H1 (cell line): ENCODE measurements at regions not wholly inside any gene's neighbourhood (a gene's known extent, or its start where the extent isn't known, plus 50 kb on each side); places are given as distances from the start of the nearest gene placed in this dataset.

Source experiments
- CTCF ChIA-PET: fragments of 300-600 bp; sonication (Branson Sonifier 250); formaldehyde crosslinking; loops from one replicate; lab custom pipeline; 2021; ENCODE audit not compliant: partially characterized antibody; lab: Charles Lee
- POLR2A ChIA-PET: fragments of 300-600 bp; sonication (Branson Sonifier 250); formaldehyde crosslinking; loops from one replicate; lab custom pipeline; 2021; ENCODE audit warnings: inconsistent platforms; ENCODE audit not compliant: partially characterized antibody; lab: Charles Lee
- DNase-seq, 2 experiments: peaks; one replicate each; pipeline versions ENCODE4 v3.0.0 to v3.0.0-alpha.2; 2010 to 2022; ENCODE audit warnings: low spot score in 2 of 2, low read depth in 1 of 2, mixed read lengths in 1 of 2
- FAIRE-seq: peaks from 2 replicates; lab custom pipeline; 2011; peaks lifted over from hg19 to GRCh38; lab: Jason Lieb, UNC
- H2AFZ ChIP-seq: 2 replicates; pipeline ENCODE4 v1.8.1; 2012; ENCODE audit warnings: low read length, inconsistent platforms
- H2AK5ac ChIP-seq: 2 replicates; pipeline ENCODE4 v1.6.1; 2013; ENCODE audit warnings: low read depth, low read length
- H2BK120ac ChIP-seq: replicated peaks from 2 replicates; pipeline ENCODE3; 2013; ENCODE audit warnings: low read depth, low read length, inconsistent platforms
- H2BK12ac ChIP-seq: 2 replicates; pipeline ENCODE4 v1.6.1; 2013; ENCODE audit warnings: low read depth, low read length
- H2BK15ac ChIP-seq: 2 replicates; pipeline ENCODE4 v1.6.1; 2013; ENCODE audit warnings: low read length
- H2BK20ac ChIP-seq: 2 replicates; pipeline ENCODE4 v1.6.1; 2013; ENCODE audit warnings: low read length
- H2BK5ac ChIP-seq: 2 replicates; pipeline ENCODE4 v1.6.1; 2013; ENCODE audit warnings: low read depth, low read length
- H3K14ac ChIP-seq: 2 replicates; pipeline ENCODE4 v1.6.1; 2013; ENCODE audit warnings: inconsistent platforms; ENCODE audit not compliant: insufficient read length
- H3K18ac ChIP-seq: 2 replicates; pipeline ENCODE4 v1.6.1; 2013; ENCODE audit warnings: low read length; ENCODE audit errors: extremely low read depth
- H3K23ac ChIP-seq: 2 replicates; pipeline ENCODE4 v1.6.1; 2013; ENCODE audit warnings: inconsistent platforms; ENCODE audit not compliant: insufficient read length
- H3K23me2 ChIP-seq: 2 replicates; pipeline ENCODE4 v1.6.1; 2013; ENCODE audit warnings: low read depth, low read length
- H3K27ac ChIP-seq: 2 replicates; pipeline ENCODE4 v1.6.1; 2011; ENCODE audit warnings: low read depth, low read length, inconsistent platforms
- H3K27me3 ChIP-seq, 4 experiments: replicated peaks in 1 of 4; 1 replicate in 1 of 4; 2 replicates in 3 of 4; pipeline versions ENCODE4 v1.6.1 to v1.8.1; 2011 to 2013; ENCODE audit warnings: low read length in 3 of 4, mild to moderate bottlenecking in 3 of 4, inconsistent platforms in 2 of 4, mixed read lengths in 2 of 4, moderate library complexity in 1 of 4; ENCODE audit not compliant: control insufficient read depth in 3 of 4, insufficient read depth in 3 of 4; ENCODE audit errors: extremely low read depth in 1 of 4
- H3K36me3 ChIP-seq, 4 experiments: 2 replicates each; pipeline versions ENCODE4 v1.6.1 to v1.8.1; 2011 to 2013; ENCODE audit warnings: mild to moderate bottlenecking in 4 of 4, low read length in 3 of 4, moderate library complexity in 2 of 4, control low read depth in 1 of 4, inconsistent platforms in 1 of 4; ENCODE audit not compliant: insufficient read depth in 4 of 4, control insufficient read depth in 2 of 4
- H3K4ac ChIP-seq: replicated peaks from 2 replicates; pipeline ENCODE3; 2013; ENCODE audit warnings: low read length, low read depth, mixed read lengths, inconsistent platforms; ENCODE audit not compliant: insufficient read length
- H3K4me1 ChIP-seq, 4 experiments: replicated peaks in 1 of 4; 1 replicate in 1 of 4; 2 replicates in 3 of 4; pipeline versions ENCODE4 v1.6.1 to v1.8.1; 2011 to 2013; ENCODE audit warnings: low read length in 3 of 4, inconsistent platforms in 2 of 4, mixed read lengths in 1 of 4; ENCODE audit not compliant: insufficient read depth in 4 of 4, control insufficient read depth in 3 of 4
- H3K4me2 ChIP-seq, 2 experiments: 2 replicates each; pipeline versions ENCODE4 v1.6.1 to v1.8.1; 2011 to 2013; ENCODE audit warnings: low read depth in 2 of 2, low read length in 2 of 2, control low read depth in 1 of 2, inconsistent platforms in 1 of 2, mild to moderate bottlenecking in 1 of 2; ENCODE audit not compliant: insufficient read depth in 1 of 2
- H3K4me3 ChIP-seq, 4 experiments: fragments of 200-600, 300-600 bp in 1 of 4; sonication (generic), shearing (Covaris generic), sonication (Bioruptor Twin) in 1 of 4; 2 replicates each; pipeline versions ENCODE4 v1.5.1 to v1.8.1; 2011 to 2016; ENCODE audit warnings: low read length in 4 of 4, low read depth in 3 of 4, control low read depth in 2 of 4, inconsistent platforms in 2 of 4, mild to moderate bottlenecking in 2 of 4, mixed read lengths in 1 of 4, moderate library complexity in 1 of 4; ENCODE audit not compliant: insufficient read depth in 2 of 4; ENCODE audit errors: extremely low read depth in 1 of 4
- H3K56ac ChIP-seq: replicated peaks from 2 replicates; pipeline ENCODE3; 2013; ENCODE audit warnings: low read depth, mild to moderate bottlenecking, mixed read lengths, low read length, inconsistent platforms; ENCODE audit not compliant: insufficient read length
- H3K79me1 ChIP-seq: 2 replicates; pipeline ENCODE4 v1.6.1; 2013; ENCODE audit warnings: low read depth, low read length, control low read depth
- H3K79me2 ChIP-seq, 2 experiments: 2 replicates each; pipeline versions ENCODE4 v1.6.1 to v1.8.1; 2012 to 2013; ENCODE audit warnings: low read length in 2 of 2, mild to moderate bottlenecking in 2 of 2, inconsistent platforms in 1 of 2; ENCODE audit not compliant: insufficient read depth in 2 of 2, control insufficient read depth in 1 of 2
- H3K9ac ChIP-seq, 4 experiments: replicated peaks in 1 of 4; 1 replicate in 1 of 4; 2 replicates in 3 of 4; pipeline versions ENCODE4 v1.6.1 to v1.8.1; 2011 to 2013; ENCODE audit warnings: low read depth in 3 of 4, low read length in 3 of 4, control low read depth in 2 of 4, mild to moderate bottlenecking in 2 of 4, moderate library complexity in 2 of 4, inconsistent platforms in 1 of 4; ENCODE audit errors: extremely low read depth in 1 of 4
- H3K9me3 ChIP-seq, 2 experiments: 2 replicates each; pipeline versions ENCODE4 v1.6.1 to v1.8.1; 2012 to 2013; ENCODE audit warnings: mild to moderate bottlenecking in 2 of 2, moderate library complexity in 2 of 2, control low read depth in 1 of 2, inconsistent platforms in 1 of 2, low read depth in 1 of 2, low read length in 1 of 2, mixed read lengths in 1 of 2; ENCODE audit not compliant: insufficient read depth in 2 of 2
- H4K20me1 ChIP-seq, 2 experiments: replicated peaks in 1 of 2; 2 replicates each; pipeline versions ENCODE3 to v1.8.1; 2011 to 2013; ENCODE audit warnings: inconsistent platforms in 2 of 2, low read length in 2 of 2, mild to moderate bottlenecking in 1 of 2; ENCODE audit not compliant: insufficient read depth in 2 of 2, control insufficient read depth in 1 of 2
- H4K5ac ChIP-seq: 2 replicates; pipeline ENCODE4 v1.6.1; 2013; ENCODE audit warnings: low read length, low read depth, mixed read lengths, inconsistent platforms; ENCODE audit not compliant: insufficient read length
- H4K8ac ChIP-seq: 2 replicates; pipeline ENCODE4 v1.8.0; 2013; ENCODE audit warnings: mild to moderate bottlenecking, moderate library complexity, low read length, inconsistent platforms; ENCODE audit not compliant: insufficient read depth; ENCODE audit errors: extremely low read depth
- H4K91ac ChIP-seq: replicated peaks from 2 replicates; pipeline ENCODE3; 2013; ENCODE audit warnings: low read length, mixed read lengths, inconsistent platforms; ENCODE audit not compliant: insufficient read length
- CBX5 ChIP-seq: fragments of 300-800, 300-1000 bp; sonication (generic); IDR thresholded peaks from 2 replicates; pipeline ENCODE4 v1.7.1; 2016; ENCODE audit warnings: antibody characterized with exemption, low read length, low read depth
- JUN ChIP-seq: IDR thresholded peaks from 2 replicates; pipeline ENCODE4 v1.6.1; 2011; ENCODE audit warnings: low read depth, mild to moderate bottlenecking, improper control_type of control experiment, low read length
- RBBP5 ChIP-seq: IDR thresholded peaks from 2 replicates; pipeline ENCODE4 v1.7.1; 2012; ENCODE audit warnings: low read depth, mild to moderate bottlenecking, inconsistent platforms, low read length, moderate library complexity, borderline replicate concordance
- RXRA ChIP-seq: IDR thresholded peaks from 2 replicates; pipeline ENCODE4 v1.6.1; 2011; ENCODE audit warnings: low read depth, mild to moderate bottlenecking, low read length, moderate library complexity; ENCODE audit not compliant: insufficient read depth
- SIN3A ChIP-seq, 2 experiments: IDR thresholded peaks in 1 of 2; conservative IDR thresholded peaks in 1 of 2; 2 replicates each; pipeline ENCODE4 v1.6.1; 2011 to 2012; ENCODE audit warnings: low read length in 2 of 2, improper control_type of control experiment in 1 of 2, low read depth in 1 of 2, mild to moderate bottlenecking in 1 of 2
- SIRT6 ChIP-seq: IDR thresholded peaks from one replicate; pipeline ENCODE4 v1.7.1; 2012; ENCODE audit warnings: low read length, inconsistent platforms
- SIX5 ChIP-seq: IDR thresholded peaks from 2 replicates; pipeline ENCODE4 v1.6.1; 2011; ENCODE audit warnings: mild to moderate bottlenecking, low read depth, low read length
- SP1 ChIP-seq: IDR thresholded peaks from 2 replicates; pipeline ENCODE4 v1.6.1; 2011; ENCODE audit warnings: low read depth, low read length
- TCF12 ChIP-seq: IDR thresholded peaks from 2 replicates; pipeline ENCODE4 v1.6.1; 2011; ENCODE audit warnings: low read depth, mild to moderate bottlenecking, low read length
- ZNF274 ChIP-seq: IDR thresholded peaks from 2 replicates; pipeline ENCODE4 v1.7.0; 2012; ENCODE audit warnings: low read length, borderline replicate concordance; ENCODE audit errors: extremely low read depth
- WGBS, 2 experiments: shearing (Covaris generic) in 1 of 2; methylation state at CpG; one replicate each; pipeline versions ENCODE4 v1.1.6 to v1.1.7; 2013 to 2015; ENCODE audit warnings: low lambda C conversion rate in 2 of 2, mixed read lengths in 2 of 2, inconsistent platforms in 1 of 2, low coverage in 1 of 2, missing lambda C conversion rate in 1 of 2; ENCODE audit not compliant: insufficient replicate concordance in 2 of 2, insufficient coverage in 1 of 2, insufficient read length in 1 of 2; ENCODE audit errors: extremely low coverage in 1 of 2, missing lambda C conversion rate in 1 of 2; 5-methylcytosine and 5-hydroxymethylcytosine counted together
- TF ChIP-seq, protein P1 (sequence below): IDR thresholded peaks from 2 replicates; pipeline ENCODE4 v1.6.1; 2012; ENCODE audit warnings: low read length, inconsistent platforms

DNA sequence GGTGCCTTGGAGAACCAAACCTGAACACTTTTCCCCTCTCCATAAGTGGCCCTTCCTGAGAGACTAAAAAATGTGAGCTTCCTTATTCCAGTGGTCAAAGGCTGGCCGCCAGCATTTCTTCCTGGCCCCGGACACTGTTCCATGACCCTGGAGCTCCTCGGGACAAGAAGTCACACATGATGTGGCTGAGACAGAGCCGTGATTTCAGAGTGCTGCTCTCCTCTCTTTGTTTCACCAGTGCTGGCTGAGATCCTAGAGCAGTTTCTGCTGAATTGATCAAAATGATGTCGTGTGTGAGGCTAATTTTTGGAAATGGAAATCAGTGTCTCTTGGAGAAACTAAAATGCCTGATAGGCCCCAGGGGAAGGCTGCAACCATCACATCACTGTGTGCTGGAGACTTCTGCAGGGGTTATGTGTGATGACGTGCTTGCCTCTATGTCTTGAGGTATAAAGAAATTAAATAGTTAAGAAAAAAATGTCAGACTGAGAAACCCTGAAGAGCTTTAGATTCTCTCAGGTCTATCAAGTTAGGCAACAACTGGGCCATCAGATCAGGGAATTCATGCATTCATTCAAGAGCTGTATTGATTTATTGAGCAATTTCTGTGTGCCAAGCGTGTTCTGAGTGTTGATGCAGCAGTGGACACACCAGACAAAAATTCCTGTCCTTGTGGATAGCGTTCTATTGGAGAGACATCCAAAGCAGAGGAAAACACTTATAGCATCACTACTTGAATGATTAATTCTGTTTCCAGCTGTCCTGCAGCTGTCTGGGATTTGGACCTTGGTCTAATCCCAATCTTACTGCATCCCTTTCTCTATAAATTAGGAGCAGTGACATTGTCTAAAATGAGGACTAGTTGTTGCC, 72.7 kb upstream of the CCN6 start:
- H2BK120ac ChIP-seq: no peak overlapping the region
- H4K5ac ChIP-seq: no peak overlapping the region
- no peaks in the 10 kb centered on the region for H3K79me1 ChIP-seq
- no peak overlapping the region for H3K4me2 ChIP-seq
- no peak for FAIRE-seq
- H3K27me3 ChIP-seq: peaks cover 0 to 3% (median 0%) of the 10 kb centered on the region in 4 experiments; a peak in 1 of 7 replicates
- no peaks in the 10 kb centered on the region for H3K9me3 ChIP-seq
- H2BK15ac ChIP-seq: no peak overlapping the region
- H3K14ac ChIP-seq: no peak overlapping the region
- 92% methylated on average over 8 of the region's 8 CpGs; no CpG with 5 or more reads in 1 of the 2 experiments for WGBS, 2 experiments
- H2BK5ac ChIP-seq: no peak overlapping the region
- H3K9ac ChIP-seq: no peak overlapping the region
- no peak overlapping the region for H2BK12ac ChIP-seq
- no peak for DNase-seq
- ChIA-PET POLR2A (interaction anchor here (0.7 kb wide), 1 partner anchor 8 kb away, joined by 3 read pairs; no protein-coding TSS in a partner anchor), CTCF (interaction anchor here (1.0 to 1.2 kb wide), 2 partner anchors 11 to 16 kb away, joined by 3 to 5 read pairs; no protein-coding TSS in a partner anchor)
- H3K79me2 ChIP-seq: no peaks in the 10 kb centered on the region
- no peak overlapping the region for H3K27ac ChIP-seq
- H3K4me3 ChIP-seq: no peak overlapping the region
- no peaks in the 10 kb centered on the region for H3K36me3 ChIP-seq
- H3K56ac ChIP-seq: no peak overlapping the region
- H3K18ac ChIP-seq: no peak overlapping the region
- no peak overlapping the region for H4K8ac ChIP-seq
- H3K4me1 ChIP-seq: peaks cover 0 to 7% (median 6%) of the 10 kb centered on the region in 4 experiments; a peak in 3 of 7 replicates
- no peak overlapping the region for H2AK5ac ChIP-seq
- no peak overlapping the region for H3K23ac ChIP-seq
- H2AFZ ChIP-seq: no peak overlapping the region
- no peaks in the 10 kb centered on the region for H4K20me1 ChIP-seq
- no peak overlapping the region for H4K91ac ChIP-seq
- H2BK20ac ChIP-seq: no peak overlapping the region
- no peaks in the 10 kb centered on the region for H3K23me2 ChIP-seq
- H3K4ac ChIP-seq: no peak overlapping the region
- TF ChIP-seq RBBP5: no peak
- TF ChIP-seq SIX5: no peak
- TF ChIP-seq ZNF274: no peak
- TF ChIP-seq RXRA: no peak
- no peak for TF ChIP-seq TCF12
- no peak for TF ChIP-seq SP1
- no peak for TF ChIP-seq CBX5
- TF ChIP-seq JUN: no peak
- TF ChIP-seq, protein P1, sequence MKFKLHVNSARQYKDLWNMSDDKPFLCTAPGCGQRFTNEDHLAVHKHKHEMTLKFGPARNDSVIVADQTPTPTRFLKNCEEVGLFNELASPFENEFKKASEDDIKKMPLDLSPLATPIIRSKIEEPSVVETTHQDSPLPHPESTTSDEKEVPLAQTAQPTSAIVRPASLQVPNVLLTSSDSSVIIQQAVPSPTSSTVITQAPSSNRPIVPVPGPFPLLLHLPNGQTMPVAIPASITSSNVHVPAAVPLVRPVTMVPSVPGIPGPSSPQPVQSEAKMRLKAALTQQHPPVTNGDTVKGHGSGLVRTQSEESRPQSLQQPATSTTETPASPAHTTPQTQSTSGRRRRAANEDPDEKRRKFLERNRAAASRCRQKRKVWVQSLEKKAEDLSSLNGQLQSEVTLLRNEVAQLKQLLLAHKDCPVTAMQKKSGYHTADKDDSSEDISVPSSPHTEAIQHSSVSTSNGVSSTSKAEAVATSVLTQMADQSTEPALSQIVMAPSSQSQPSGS: no peak
- TF ChIP-seq SIRT6: no peak
- no peak for TF ChIP-seq SIN3A (conservative IDR thresholded peaks at IDR 0.05 in 1 of 2, IDR thresholded peaks at IDR 0.05 in 1 of 2; ENCODE audit: low read depth in 1 of 2, low read length in 2 of 2)
